ENCODE measurements at regions not wholly inside any gene's neighbourhood (a gene's known extent, or its start where the extent isn't known, plus 50 kb on each side); places are given as distances from the start of the nearest gene placed in this dataset.

DNA sequence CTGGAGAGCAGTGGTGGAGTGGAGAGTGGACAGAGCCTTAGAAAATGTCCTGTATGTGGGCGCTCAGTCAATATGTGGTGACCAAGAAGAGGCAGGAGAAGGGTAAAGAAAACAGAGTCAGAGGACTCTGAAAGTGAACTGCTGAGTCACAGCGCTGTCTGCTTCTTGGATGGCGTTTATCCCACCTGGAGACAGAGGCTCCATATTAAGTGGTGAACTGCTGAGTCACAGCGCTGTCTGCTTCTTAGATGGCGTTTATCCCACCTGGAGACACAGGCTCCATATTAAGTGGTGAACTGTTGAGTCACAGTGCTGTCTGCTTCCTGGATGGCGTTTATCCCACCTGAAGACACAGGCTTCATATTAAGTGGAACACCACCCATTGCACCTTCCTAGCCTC, 119.3 kb upstream of the RALGAPA2 start:
- no peak for DNase-seq (ENCODE audit: low spot score)
- FAIRE-seq: no peak

DNA sequence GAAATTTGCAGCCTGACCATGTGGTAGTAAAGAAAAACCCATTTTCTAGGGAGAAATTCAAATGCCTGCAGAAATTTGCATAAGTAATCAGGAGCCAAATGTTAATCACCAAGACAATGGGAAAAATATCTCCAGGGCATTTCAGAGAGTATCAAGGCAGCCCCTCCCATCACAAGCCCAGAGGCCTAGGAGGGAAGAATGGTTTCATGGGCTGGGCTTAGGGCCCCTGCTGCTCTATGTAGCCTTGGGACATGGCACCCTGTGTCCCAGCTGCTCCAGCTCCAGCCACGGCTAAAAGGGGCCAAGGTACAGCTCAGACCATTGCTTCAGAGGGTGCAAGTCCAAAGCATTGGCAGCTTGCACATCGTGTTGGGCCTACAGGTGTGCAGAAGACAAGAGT, 117.2 kb upstream of the RALGAPA2 start:
- no peak for FAIRE-seq

DNA sequence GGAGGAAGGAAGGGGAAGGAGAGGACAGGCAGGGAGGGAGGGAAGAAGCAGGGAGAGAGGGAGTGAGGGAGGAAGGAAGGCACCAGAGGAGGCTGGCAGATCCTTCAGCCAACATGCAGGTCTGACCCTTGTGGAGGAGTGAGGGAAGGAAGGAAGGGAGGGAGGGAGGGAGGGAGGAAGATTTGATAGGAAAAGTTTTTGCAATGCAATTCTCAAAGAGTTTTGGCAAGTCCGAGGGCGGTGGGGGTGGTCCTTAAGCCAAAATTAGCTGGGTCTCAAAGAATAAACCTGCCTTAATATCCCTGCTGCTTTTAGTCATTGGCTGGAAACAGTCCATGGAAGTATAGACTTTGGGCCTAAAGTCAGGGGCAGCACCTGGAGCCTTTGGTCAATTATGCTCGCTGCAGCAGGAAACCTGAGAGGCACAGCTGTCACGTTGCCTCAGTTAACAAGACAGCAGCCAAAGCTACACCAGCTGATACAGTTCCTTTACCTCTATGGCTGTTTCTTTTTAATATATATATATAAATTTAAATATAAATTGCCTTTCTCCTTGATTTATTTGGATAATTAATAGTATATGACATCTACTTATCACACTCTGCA, 115.7 kb upstream of the RALGAPA2 start:
- FAIRE-seq (no peak), DNase-seq (ENCODE audit: low spot score) (no peak)

More for the DNA sequence above, 117.2 kb upstream of the RALGAPA2 start:
- no peak for DNase-seq (ENCODE audit: low spot score)

DNA sequence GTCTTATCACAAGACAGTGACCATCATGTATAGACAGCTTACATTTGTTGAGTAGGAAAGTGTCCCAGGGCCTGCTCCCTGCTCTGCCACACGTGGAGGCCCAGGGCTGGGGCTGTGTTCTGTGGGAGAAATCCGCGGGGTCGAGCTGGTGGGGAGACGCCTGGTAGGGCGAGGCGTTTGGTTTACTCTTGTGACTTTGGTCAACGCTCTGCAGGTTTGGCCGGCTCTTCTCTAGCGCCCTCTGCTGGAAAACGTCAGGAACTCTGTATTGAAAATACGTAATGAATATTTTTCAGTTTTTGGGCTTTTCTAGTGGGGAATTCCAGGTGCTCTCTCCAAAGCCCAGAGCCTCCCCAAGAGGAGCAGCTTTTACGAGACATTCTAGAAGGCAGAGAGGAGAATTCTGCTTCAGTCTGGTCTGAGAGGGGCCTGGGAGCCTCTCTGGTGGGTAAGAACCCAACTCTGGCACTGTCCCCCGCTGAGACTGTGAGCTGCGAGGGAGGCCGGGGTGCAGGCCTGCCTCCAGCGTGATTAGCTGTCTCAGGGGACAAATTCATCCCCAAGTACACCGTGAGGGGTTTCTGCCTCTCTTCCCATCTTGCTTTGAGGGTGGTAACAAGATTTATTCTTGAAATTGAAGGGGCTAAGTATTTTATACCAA, 112.6 kb upstream of the RALGAPA2 start:
- no peak for FAIRE-seq

DNA sequence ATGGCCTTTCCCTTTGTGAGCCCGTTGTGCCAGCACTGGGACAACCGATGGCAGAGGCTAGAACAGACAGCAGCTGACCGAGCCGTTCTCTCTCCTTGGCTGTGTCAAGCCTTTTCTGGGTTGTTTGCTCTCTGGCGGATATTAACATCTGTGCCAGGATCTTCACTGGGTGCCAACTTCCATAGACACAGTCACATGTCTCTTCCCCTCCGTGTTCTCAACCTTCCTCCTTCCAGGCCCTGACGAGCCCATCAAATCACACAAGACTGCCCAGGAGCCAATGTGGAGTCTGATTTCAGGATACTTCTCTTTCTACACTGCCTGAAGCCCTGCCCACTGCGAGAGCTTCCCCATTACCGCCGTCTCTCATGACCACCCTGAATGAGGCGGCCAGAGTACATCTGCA, 111.0 kb upstream of the RALGAPA2 start:
- DNase-seq (ENCODE audit: low spot score) (no peak), FAIRE-seq (no peak)

More for the DNA sequence above, 112.6 kb upstream of the RALGAPA2 start:
- peak; percentile 59 for DNase-seq (ENCODE audit: low spot score)

DNA sequence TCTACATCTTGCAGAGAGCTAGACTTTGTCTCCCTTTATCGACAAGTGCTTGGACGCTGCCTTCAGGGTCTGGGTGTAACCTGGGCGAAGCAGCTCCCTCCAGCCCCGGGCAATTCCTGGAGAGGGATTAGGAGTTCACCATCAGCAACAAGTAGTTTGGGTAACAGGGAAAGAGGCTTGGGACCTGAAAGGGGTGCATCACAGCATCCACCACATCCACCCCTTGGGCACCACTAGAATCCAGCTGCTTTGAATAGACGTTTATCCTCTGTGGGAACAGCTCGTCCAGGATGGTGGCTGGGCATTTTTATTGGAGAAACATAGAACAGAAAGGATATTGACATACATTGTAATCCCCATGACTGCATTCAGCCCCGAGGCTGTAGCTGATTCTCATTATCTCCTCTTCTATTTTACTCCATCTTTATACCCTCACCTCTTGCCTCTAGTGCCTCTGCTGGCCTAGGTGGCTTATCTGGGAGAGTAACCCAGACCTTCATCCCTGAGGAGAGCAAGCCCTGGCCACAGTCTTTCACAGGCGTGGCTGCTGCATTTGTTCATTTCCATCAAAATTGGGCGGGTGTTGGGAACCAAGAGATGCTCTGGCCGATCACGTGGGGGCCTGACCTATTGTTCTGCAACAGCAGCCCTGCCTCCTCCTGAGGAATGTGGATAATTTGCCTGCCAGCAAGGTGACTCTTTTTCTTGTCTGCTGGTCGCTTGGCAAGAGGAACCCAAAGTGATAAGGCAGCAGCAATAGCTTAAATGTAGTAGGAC, 109.2 kb upstream of the RALGAPA2 start:
- DNase-seq (ENCODE audit: low spot score) (no peak), FAIRE-seq (no peak)

DNA sequence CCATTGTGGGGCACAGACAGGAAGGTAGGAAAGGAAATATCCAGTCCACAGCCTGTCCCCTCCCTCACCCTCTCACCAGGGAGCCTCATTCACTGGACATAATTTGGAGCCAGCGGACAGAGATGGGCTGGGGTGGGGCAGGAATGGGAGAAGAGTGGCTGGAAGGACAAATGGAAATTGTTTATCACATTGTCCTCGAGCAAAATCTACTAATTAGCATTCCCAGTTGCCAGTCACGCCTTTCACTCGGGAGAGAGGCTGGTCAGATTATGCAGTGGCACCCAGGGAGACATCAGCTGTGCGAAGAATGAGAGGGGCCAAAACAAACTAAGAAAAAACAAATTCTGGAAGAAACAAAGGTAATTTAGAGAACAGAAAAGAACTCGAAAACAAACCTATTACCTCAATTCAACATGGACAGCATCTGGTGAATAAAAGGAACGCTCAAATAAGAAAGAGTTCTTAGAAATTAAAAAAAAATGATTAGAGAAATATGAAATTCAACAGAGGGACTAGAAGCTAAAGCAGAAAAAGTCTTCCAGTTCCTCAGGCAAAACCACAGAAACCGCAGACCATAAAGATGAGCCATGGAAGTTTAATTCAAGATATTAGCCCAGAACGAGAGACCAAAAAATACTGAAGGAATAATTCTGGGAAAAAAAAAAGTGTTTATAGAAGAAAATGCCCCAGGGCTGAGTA, 108.5 kb upstream of the RALGAPA2 start:
- no peak for FAIRE-seq

DNA sequence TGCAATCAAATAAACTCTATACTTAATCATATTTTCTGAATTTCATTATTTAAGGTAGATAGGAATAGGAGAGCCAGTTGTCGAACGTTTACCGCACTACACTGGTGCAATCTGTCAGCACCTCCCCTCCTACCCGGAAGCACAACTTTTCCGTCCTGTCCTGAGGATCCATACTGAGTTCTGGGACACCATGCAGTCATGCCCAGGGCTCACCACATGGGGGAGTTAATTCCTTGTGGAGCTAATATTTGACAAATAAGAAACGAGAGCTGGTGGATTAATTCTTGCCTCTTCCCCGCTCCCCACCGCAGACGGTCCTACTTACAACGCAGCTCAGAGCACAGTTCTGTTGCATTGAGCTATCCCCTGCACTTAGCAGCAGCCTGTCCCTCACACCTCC, 107.7 kb upstream of the RALGAPA2 start:
- FAIRE-seq (no peak), DNase-seq (ENCODE audit: low spot score) (no peak)

More for the DNA sequence above, 108.5 kb upstream of the RALGAPA2 start:
- DNase-seq (ENCODE audit: low spot score): no peak

DNA sequence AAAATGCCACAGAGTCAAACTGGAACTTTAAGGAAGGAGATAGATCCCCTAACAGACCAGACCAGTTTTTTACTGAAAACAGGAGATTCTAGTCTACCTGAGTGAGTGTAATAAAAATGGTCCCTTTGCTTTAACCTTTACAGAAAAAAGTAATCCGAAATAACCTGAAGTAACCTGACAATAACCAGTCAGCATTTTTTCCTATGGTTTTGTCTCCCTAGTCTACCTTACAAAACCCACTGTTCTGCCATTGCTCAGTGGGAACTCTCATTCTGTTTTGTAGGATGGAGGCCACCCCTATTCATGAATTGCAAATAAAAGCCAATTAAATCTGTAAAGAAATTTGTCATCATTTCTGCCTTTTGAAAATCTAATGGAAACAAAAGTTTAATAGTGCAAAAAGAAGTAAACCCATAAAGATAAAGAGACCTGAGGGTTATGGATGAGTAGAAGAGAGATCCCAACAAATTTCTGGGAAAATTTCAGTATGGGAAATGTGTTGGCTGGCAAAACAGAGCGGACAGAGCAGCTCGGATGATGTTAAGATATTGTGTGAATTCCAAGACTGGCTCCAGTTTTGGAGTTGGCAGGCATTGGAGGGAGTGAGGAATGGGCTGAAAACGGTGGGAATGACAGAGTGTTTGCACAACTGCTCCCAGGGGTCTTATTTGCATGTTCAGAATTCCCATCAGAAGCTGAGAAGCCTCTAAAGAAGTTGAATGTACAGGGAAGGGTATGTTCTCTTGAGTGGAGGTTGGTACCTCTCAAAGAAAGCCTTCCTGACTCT, 104.7 kb upstream of the RALGAPA2 start:
- no peak for DNase-seq (ENCODE audit: low spot score)
- FAIRE-seq: no peak

DNA sequence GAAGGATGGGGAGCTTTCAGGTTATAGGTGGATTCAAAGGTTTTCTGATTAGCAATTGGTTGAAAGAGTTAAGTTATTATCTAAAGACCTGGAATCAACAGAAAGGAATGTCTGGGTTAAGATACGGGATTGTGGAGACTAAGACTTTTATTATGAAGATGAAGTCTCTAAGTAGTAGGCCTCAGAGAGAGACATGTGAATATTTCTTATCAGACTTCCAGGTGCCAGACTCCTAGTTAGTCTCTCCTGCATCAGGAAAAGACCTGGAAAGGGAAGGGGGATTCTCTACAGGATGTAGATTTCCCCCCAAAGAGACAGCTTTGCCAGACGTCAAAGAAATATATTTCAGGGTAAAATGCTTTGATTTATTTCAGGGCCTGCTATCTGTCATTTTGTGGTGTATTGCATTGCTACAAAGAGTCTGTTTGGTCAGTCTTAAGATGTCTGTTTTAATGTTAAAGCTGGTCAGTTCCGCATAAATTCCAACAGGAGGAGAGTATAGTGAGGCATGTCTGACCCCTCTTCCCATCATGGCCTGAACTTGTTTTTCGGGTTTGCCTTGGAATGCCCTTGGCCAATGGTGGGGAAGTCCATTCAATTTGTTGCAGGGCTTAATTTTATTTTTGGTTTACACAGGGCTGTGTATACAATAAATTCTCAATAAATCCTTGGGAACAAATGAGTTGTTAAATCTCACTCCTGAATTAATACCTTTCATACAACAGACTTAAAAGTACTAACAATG, 103.4 kb upstream of the RALGAPA2 start:
- no peak for DNase-seq (ENCODE audit: low spot score)
- FAIRE-seq: no peak

DNA sequence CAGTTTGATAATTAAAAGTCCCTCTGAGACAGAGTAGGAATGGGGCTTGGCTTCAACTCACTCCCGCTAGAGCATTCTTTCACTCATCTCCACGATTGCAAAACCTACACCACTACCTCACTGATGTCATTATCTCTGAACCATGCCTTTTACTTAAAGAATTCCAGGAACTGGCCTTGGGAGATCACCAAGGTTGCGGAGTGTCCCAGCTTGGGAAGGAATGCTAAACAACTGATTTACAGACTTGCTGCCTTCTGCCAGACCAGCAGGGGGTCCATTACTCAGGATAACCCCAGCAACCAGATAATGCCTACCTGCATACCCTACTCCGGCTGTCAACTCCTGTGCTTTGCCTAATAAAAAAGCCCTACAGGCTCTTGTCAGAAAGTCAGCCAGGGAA, 102.2 kb upstream of the RALGAPA2 start:
- FAIRE-seq: no peak
- DNase-seq (ENCODE audit: low spot score): no peak

DNA sequence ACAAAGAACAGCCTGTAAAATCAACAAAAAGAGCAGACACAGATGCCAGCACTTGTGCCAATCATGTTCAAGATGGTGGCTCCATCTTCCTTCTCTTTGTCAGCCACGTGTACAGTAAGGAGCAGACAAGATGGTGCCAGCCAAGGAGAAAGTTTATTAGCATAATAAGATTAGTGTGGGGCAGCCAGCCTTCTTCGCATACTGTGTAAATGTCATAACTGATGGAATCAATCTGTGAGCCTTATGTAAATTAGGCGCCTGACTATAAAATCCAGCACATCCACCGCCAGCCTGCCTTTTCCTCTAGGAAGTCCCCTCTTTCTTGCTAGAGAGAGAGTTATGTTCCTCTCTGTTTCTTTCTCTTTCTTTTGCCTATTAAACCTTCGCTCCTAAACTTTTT, 99.7 kb upstream of the RALGAPA2 start:
- DNase-seq (ENCODE audit: low spot score) (no peak), FAIRE-seq (no peak)

DNA sequence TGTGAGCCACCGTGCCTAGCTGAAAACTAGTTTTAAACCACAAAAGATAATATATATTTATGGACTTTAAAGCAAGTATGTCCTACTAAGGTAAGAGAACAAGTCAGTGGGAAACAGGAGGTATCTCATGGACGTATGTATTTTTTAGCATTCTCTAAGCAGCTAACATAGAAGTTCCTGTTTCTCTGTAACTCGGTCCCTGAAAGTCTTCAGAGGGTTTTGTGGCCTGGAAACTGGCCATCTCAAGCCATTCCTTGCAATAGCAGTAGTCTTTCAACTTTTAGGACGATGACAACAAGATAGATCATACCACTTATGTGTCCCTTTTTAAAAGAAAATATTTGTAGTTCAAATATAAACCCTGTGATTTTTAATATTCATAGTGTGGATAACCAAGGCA, 95.6 kb upstream of the RALGAPA2 start:
- FAIRE-seq (no peak), DNase-seq (ENCODE audit: low spot score) (no peak)

DNA sequence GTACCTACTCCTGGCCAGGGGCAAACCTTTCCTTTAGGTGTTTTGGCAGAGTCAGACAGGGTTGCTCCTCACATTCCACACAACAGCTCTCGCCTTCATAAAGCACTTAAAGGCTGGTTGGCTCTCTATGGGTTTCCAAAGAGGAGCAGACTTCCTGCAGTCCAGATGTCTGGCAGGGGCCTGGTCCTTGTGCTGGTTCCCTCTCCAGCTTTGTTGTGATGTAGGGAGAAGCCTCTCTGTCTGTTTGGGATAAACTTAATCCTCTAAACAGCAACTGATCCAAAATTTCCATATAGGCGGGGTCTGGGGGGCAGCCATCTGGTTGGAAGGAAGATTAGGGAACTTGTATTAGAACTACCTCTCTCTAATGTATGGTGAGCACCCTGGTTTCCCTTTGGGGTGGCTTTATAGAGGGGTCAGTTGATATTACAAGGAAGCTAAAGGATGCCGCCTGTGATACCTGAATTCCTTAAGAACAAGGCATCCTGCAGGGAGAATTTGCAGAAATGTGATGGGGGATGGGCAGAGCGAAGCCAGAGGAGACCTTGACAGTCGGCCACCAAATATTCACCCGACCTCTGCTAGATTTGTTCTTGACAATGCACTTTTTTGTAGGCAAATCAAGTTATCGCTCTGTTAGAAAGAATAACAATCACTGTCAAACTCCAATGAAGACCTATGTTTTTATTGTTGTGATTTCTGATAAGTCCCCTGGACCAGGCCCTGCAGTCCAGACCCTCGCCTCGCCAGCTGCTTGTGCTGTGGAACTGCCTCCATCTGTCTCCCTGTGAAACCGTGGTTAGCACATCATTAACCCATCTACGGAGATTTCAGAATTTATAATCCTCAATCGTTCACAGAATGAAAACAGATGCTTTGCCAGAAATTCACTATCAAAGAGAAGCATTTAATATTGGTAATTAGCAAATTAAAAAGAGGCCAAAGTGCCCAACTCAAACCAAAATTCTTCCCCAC, 94.0 kb upstream of the RALGAPA2 start:
- FAIRE-seq (no peak), DNase-seq (ENCODE audit: low spot score) (no peak)

DNA sequence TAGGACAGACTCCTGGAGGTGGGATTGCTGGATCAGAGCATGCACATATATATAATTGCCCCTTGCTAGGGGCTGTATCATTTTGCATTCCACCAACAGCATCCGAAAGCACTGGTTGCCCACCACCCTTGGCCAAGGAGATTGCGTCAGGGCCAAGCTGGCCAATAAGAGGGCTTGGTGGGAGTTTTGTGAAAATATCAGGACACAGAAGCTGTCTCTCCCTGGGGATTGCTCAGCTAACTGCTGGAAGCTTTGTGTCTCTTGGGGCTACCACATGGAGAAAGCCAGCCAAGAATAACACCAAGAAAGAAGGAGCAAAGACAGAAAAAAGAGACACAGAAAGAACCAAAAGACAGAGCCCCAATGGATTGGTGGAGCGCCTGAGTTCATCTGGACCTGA, 90.6 kb upstream of the RALGAPA2 start:
- FAIRE-seq (no peak), DNase-seq (ENCODE audit: low spot score) (no peak)

DNA sequence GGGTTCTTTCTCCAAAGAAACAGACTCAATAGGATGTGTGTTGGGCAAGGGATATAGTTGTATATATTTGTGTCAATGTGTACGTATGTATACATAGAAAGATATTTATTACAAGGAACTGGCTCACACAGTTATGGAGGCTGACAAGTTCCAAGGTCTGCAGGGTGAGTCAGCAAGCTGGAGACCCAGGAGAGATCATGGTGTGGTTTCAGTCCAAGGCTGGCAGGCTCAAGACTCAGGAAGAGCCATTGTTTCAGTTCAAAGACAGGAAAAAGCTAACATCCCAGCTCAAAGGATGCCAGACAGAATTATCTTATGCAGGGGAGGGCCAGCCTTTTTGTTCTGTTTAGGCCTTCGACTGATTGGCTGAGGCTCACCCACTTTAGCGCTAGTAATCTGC, 89.9 kb upstream of the RALGAPA2 start:
- FAIRE-seq (no peak), DNase-seq (ENCODE audit: low spot score) (no peak)

DNA sequence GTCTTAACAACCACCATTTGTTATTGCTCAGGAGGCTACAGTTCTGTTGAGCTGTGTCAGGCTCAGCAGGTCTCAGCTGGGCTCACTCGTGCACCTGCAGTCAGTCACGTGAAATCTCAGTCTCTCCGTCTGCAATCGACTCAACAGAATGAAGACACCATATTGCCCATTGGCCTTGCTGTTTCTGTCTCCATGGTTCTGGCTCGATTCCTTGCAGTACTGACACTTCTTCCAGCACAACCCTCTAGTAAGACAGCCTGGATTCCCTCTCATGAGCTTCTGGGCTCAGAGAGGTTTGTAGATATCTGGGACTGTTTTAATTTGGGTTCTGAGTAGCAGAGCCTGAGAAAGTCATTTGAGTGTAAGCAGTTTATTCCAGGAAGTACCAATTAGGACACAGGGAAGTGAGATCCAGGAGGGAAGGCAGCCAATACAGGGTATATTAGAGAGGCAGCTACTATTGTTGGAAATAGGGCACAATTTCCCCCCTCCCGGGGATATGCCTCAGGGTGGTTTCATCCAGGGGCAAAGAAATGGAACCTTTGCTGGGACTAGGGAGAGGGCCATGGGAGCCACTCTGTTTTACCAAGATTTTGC, 87.4 kb upstream of the RALGAPA2 start:
- no peak for DNase-seq (ENCODE audit: low spot score)
- FAIRE-seq: no peak

DNA sequence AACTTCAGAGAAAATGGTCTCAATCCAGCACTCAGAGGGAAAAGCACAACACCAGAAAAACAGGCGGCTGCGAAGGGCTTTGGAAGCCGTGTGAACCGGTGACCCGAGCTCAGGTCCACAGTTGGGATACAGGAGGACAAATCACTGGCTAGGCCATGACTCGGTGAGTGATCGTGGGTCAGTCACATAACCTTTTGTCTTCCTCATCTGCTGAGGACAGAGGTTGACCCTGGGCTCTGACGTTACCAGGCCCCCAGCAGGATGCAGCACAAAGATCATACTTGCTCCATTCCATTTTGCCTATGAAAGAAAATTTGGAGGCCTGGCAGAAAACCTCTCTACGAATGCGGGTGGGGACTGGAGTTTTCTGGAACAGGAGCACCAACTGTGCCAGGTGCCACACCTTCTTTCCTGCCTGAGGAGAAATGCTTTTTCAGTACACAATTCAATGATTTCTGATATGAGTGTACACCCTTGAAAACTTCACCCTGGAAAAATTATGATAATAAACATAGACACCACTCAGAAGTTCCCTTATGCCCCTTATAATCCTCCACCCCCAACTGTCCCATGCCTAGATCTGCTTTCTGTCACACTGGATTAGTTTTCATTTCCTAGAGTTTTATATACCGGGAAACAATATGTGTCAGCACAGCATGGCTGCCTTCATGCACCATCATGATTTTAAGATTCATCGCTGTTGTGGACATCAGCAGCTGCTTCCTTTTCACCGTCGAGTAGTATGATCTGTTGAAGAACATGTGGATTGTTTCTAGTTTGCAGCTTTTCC, 85.3 kb upstream of the RALGAPA2 start:
- FAIRE-seq (no peak), DNase-seq (ENCODE audit: low spot score) (no peak)

Measured in urothelium cell line (cell line).